Esophagus muscularis mucosa (tissue), 4 donors: ENCODE measurements at regions not wholly inside any gene's neighbourhood (a gene's known extent, or its start where the extent isn't known, plus 50 kb on each side); places are given as distances from the start of the nearest gene placed in this dataset.
"Not testable (repeated sequence)": the region's sequence is repeated elsewhere in the genome, so short reads cannot be mapped to it uniquely, and the experiment has no call there.

Experiments used
- DNase-seq: peaks from one replicate; pipeline ENCODE4 v3.0.0-alpha.2; 2017; ENCODE audit errors: extremely low spot score
- H3K27ac ChIP-seq, 4 donors: fragments of 200-600 bp; sonication (generic); replicated peaks in 1 of 4; 1 replicate in 3 of 4; 2 replicates in 1 of 4; pipeline ENCODE4 v1.5.1; 2016 to 2019; ENCODE audit warnings: mild to moderate bottlenecking in 1 of 4
- H3K27me3 ChIP-seq, 4 donors: fragments of 200-600 bp; sonication (generic); one replicate each; pipeline versions ENCODE4 v1.5.1 to v1.6.0; 2016 to 2019
- H3K36me3 ChIP-seq, 4 donors: fragments of 200-600 bp; sonication (generic); one replicate each; pipeline ENCODE4 v1.5.1; 2016 to 2019
- H3K4me1 ChIP-seq, 4 donors: fragments of 200-600 bp; sonication (generic); one replicate each; pipeline ENCODE4 v1.5.1; 2016 to 2019
- H3K4me3 ChIP-seq, 4 donors: fragments of 200-600 bp; sonication (generic); 1 replicate in 2 of 4; 2 replicates in 2 of 4; pipeline ENCODE4 v1.5.1; 2016 to 2019; ENCODE audit warnings: mild to moderate bottlenecking in 4 of 4, moderate library complexity in 1 of 4
- H3K9me3 ChIP-seq, 4 donors: fragments of 200-600 bp; sonication (generic); 1 replicate in 3 of 4; 2 replicates in 1 of 4; pipeline ENCODE4 v1.5.1; 2016 to 2019
- CTCF ChIP-seq, 3 experiments: fragments of 200-600 bp in 2 of 3; fragments of 450-650 bp in 1 of 3; sonication (generic) in 2 of 3; IDR thresholded peaks; one replicate each; pipeline ENCODE4 v1.5.1; 2017 to 2019; ENCODE audit warnings: antibody characterized with exemption in 3 of 3, mild to moderate bottlenecking in 2 of 3, moderate library complexity in 1 of 3
- EP300 ChIP-seq: sonication (generic); formaldehyde crosslinking; IDR thresholded peaks from one replicate; pipeline ENCODE4 v1.6.1; 2017; ENCODE audit warnings: antibody characterized with exemption
- POLR2A ChIP-seq: fragments of 450-650 bp; IDR thresholded peaks from one replicate; pipeline ENCODE4 v1.6.1; 2017; ENCODE audit warnings: antibody characterized with exemption, moderate library complexity, mild to moderate bottlenecking, low read depth
- POLR2AphosphoS5 ChIP-seq, 2 donors: sonication (generic); formaldehyde crosslinking; IDR thresholded peaks; one replicate each; pipeline ENCODE4 v1.6.1; 2017; ENCODE audit warnings: antibody characterized with exemption in 2 of 2
- WGBS: methylation state at CpG from one replicate; pipeline ENCODE4 v1.1.5; 2018; 5-methylcytosine and 5-hydroxymethylcytosine counted together
- intact Hi-C: fragments of 100-400 bp; cut with DNase I; formaldehyde crosslinking; loops from one replicate; pipeline ENCODE4 v1.15.1; 2023

- intact Hi-C loops: no loop called here
- TF ChIP-seq EP300 (no peak), POLR2A (no peak), CTCF (IDR thresholded peaks at IDR 0.05) (no peak), POLR2AphosphoS5 (IDR thresholded peaks at IDR 0.05) (no peak)
- Histone ChIP-seq H3K4me3 (no peak overlapping the region), H3K27me3 (no peaks in the 10 kb centered on the region), H3K9me3 (peaks cover 0 to 3% (median 0%) of the 10 kb centered on the region in 4 donors), H3K27ac (no peak overlapping the region), H3K4me1 (no peaks in the 10 kb centered on the region), H3K36me3 (no peaks in the 10 kb centered on the region)
- no peak for DNase-seq
Measured at GRCh38 chrX:122268353-122268752, 915.7 kb upstream of the GRIA3 start.

GRCh38 chrX:122269243-122269781 is 914.8 kb upstream of the GRIA3 start:
- Histone ChIP-seq H3K4me3 (no peak overlapping the region), H3K4me1 (no peaks in the 10 kb centered on the region), H3K27me3 (no peaks in the 10 kb centered on the region), H3K9me3 (peaks cover 0 to 3% (median 0%) of the 10 kb centered on the region in 4 donors), H3K36me3 (no peaks in the 10 kb centered on the region), H3K27ac (no peak overlapping the region)
- TF ChIP-seq POLR2AphosphoS5 (IDR thresholded peaks at IDR 0.05) (no peak), CTCF (IDR thresholded peaks at IDR 0.05) (no peak), EP300 (no peak), POLR2A (no peak)
- intact Hi-C loops: no loop called here
- no peak for DNase-seq

GRCh38 chrX:122270809-122271494 is 913.1 kb upstream of the GRIA3 start:
- H3K4me3 ChIP-seq: no peak overlapping the region
- intact Hi-C loops: no loop called here
- no peaks in the 10 kb centered on the region for H3K36me3 ChIP-seq
- 78% methylated on average over 7 of the region's 7 CpGs for WGBS
- no peak overlapping the region for H3K27ac ChIP-seq
- H3K27me3 ChIP-seq: no peaks in the 10 kb centered on the region
- H3K9me3 ChIP-seq: peaks cover 0 to 3% (median 0%) of the 10 kb centered on the region in 4 donors
- no peak for DNase-seq
- H3K4me1 ChIP-seq: no peaks in the 10 kb centered on the region
- no peak for TF ChIP-seq POLR2AphosphoS5 (IDR thresholded peaks at IDR 0.05)
- no peak for TF ChIP-seq EP300
- TF ChIP-seq CTCF (IDR thresholded peaks at IDR 0.05): no peak
- TF ChIP-seq POLR2A: no peak

GRCh38 chrX:122272011-122272410 is 912.1 kb upstream of the GRIA3 start:
- Histone ChIP-seq H3K36me3 (no peaks in the 10 kb centered on the region), H3K4me1 (no peaks in the 10 kb centered on the region), H3K4me3 (no peak overlapping the region), H3K27me3 (no peaks in the 10 kb centered on the region), H3K27ac (no peak overlapping the region), H3K9me3 (peaks cover 0 to 3% (median 0%) of the 10 kb centered on the region in 4 donors)
- intact Hi-C loops: no loop called here
- WGBS: 47% methylated on average over 1 of the region's 1 CpG
- TF ChIP-seq POLR2AphosphoS5 (IDR thresholded peaks at IDR 0.05): no peak
- DNase-seq: no peak

GRCh38 chrX:122279746-122280145 is 904.3 kb upstream of the GRIA3 start:
- WGBS: 83% methylated on average over 1 of the region's 1 CpG
- H3K4me3 ChIP-seq: no peak overlapping the region
- H3K27ac ChIP-seq: no peak overlapping the region
- no peak for TF ChIP-seq POLR2AphosphoS5 (IDR thresholded peaks at IDR 0.05)
- no peak for TF ChIP-seq EP300
- TF ChIP-seq CTCF (IDR thresholded peaks at IDR 0.05): no peak
- no peak for TF ChIP-seq POLR2A
- H3K9me3 ChIP-seq: no peaks in the 10 kb centered on the region
- no peak for DNase-seq
- H3K27me3 ChIP-seq: no peaks in the 10 kb centered on the region
- H3K36me3 ChIP-seq: no peaks in the 10 kb centered on the region
- intact Hi-C loops: no loop called here
- no peaks in the 10 kb centered on the region for H3K4me1 ChIP-seq

GRCh38 chrX:122299822-122300221 is 884.3 kb upstream of the GRIA3 start:
- intact Hi-C loops, H3K4me3 ChIP-seq, H3K9me3 ChIP-seq, DNase-seq, H3K4me1 ChIP-seq, H3K36me3 ChIP-seq, H3K27me3 ChIP-seq, H3K27ac ChIP-seq: not testable (repeated sequence)
- 92% methylated on average over 3 of the region's 5 CpGs for WGBS
